SH-SY5Y (cell line): ENCODE measurements at regions not wholly inside any gene's neighbourhood (a gene's known extent, or its start where the extent isn't known, plus 50 kb on each side); places are given as distances from the start of the nearest gene placed in this dataset.

Experiments used
- GATA2 ChIP-seq: IDR thresholded peaks from 2 replicates; pipeline ENCODE4 v1.6.1; 2011; ENCODE audit warnings: mild to moderate bottlenecking, low read depth, low read length
- GATA3 ChIP-seq: IDR thresholded peaks from 2 replicates; pipeline ENCODE4 v1.6.1; 2011; ENCODE audit warnings: low read depth, mild to moderate bottlenecking, low read length, moderate library complexity

- TF ChIP-seq GATA2 = no peak
- TF ChIP-seq GATA3 = no peak
Measured at GRCh38 chr1:14341147-14341546, 257.3 kb upstream of the KAZN start.

- TF ChIP-seq GATA3 (no peak), GATA2 (no peak)
Measured at GRCh38 chr1:14345946-14346550, 252.4 kb upstream of the KAZN start.

GRCh38 chr1:14347186-14347585, 251.3 kb upstream of the KAZN start:
- no peak for TF ChIP-seq GATA2
- TF ChIP-seq GATA3 = no peak

GRCh38 chr1:14347776-14348175, 250.7 kb upstream of the KAZN start:
- TF ChIP-seq GATA3 (no peak), GATA2 (no peak)

- no peak for TF ChIP-seq GATA3
- TF ChIP-seq GATA2 = no peak
Measured at GRCh38 chr1:14350197-14350596, 248.3 kb upstream of the KAZN start.

- no peak for TF ChIP-seq GATA3
- no peak for TF ChIP-seq GATA2
Measured at GRCh38 chr1:14352897-14353296, 245.6 kb upstream of the KAZN start.

GRCh38 chr1:14362331-14362730, 236.2 kb upstream of the KAZN start:
- no peak for TF ChIP-seq GATA2
- no peak for TF ChIP-seq GATA3

- TF ChIP-seq GATA2 = no peak
Measured at GRCh38 chr1:14363036-14363590, 235.4 kb upstream of the KAZN start.

GRCh38 chr1:14363707-14364413, 234.6 kb upstream of the KAZN start:
- TF ChIP-seq GATA3 (no peak), GATA2 (no peak)

- TF ChIP-seq GATA2 (no peak), GATA3 (no peak)
Measured at GRCh38 chr1:14365301-14365988, 233.0 kb upstream of the KAZN start.

- TF ChIP-seq GATA3 (no peak), GATA2 (no peak)
Measured at GRCh38 chr1:14366091-14367018, 232.1 kb upstream of the KAZN start.

GRCh38 chr1:14367451-14367850, 231.0 kb upstream of the KAZN start:
- TF ChIP-seq GATA3 = no peak
- TF ChIP-seq GATA2 = no peak

GRCh38 chr1:14369526-14370213, 228.8 kb upstream of the KAZN start:
- TF ChIP-seq GATA3 = no peak
- no peak for TF ChIP-seq GATA2
